ENCODE measurements at regions not wholly inside any gene's neighbourhood (a gene's known extent, or its start where the extent isn't known, plus 50 kb on each side); places are given as distances from the start of the nearest gene placed in this dataset.
A peak's percentile ranks its signal among the peaks of the same experiment; 100 is the strongest.
"Not testable (repeated sequence)": the region's sequence is repeated elsewhere in the genome, so short reads cannot be mapped to it uniquely, and the experiment has no call there.

DNA sequence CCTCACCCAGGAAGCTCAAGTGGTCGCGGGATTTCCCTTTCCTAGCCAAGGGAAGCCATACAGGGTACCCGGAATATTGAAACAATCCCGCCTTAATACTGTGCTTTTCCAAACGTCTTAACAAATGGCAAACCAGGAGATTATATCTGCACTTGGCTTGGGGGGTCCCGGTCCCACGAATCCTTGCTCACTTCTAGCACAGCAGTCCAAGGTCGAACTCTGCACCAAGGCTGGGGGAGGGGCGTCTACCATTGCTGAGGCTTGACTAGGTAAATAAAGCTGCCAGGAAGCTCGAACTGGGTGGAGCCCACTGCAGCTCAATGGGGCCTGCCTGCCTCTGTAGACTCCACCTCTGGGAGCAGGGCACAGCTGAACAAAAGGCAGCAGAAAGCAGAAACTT lies 1644.8 kb downstream of the PCDH9 start:
- no peak for DNase-seq

DNA sequence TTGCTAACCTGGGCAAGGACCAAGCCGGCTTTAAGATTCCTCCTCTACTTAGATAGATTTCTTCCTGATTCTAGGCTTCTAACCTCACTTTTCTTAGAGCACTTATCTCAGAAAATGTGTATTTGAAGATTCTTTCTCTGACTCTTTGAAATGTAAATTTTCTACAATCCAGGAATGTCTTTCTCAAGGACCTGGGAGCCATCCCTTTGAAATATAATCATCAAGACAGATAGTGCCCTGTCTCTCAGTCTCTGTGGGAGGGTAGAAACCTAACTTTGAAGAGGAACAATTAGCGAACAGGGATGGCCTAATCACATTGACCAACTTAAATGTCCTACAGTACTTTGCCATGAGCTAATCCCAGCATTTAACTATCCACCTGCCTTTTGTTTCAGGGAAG lies 1646.0 kb downstream of the PCDH9 start:
- DNase-seq = no peak

DNA sequence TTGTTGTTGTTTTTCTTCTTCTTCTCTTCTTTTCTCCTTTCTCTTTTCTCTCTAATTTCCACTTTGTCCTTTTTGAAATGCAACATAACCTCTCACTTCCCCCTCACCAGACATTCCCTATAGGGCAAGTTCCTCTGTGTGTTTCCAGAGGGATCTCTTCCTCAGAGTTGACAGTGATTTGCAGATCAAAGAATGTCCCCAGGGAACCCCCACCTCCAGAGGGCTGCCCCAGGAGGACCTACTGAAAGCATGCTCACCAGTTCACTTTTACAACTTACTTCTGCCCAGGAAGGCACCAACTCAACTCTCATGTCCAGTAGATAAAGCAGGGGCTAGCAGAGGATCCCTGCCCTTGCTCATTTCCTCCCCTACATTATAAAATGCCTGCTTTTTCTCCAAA lies 1648.0 kb downstream of the PCDH9 start:
- DNase-seq = no peak

DNA sequence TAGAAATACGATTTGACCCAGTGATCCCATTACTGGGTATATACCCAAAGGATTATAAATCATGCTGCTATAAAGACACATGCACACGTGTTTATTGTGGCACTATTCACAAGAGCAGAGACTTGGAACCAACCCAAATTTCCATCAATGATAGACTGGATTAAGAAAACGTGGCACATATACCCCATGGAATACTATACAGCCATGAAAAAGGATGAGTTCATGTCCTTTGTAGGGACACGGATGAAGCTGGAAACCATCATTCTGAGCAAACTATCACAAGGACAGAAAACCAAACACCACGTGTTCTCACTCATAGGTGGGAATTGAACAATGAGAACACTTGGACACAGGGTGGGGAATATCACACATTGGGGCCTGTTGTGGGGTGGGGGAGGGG lies 1665.6 kb downstream of the PCDH9 start:
- DNase-seq = not testable (repeated sequence)

DNA sequence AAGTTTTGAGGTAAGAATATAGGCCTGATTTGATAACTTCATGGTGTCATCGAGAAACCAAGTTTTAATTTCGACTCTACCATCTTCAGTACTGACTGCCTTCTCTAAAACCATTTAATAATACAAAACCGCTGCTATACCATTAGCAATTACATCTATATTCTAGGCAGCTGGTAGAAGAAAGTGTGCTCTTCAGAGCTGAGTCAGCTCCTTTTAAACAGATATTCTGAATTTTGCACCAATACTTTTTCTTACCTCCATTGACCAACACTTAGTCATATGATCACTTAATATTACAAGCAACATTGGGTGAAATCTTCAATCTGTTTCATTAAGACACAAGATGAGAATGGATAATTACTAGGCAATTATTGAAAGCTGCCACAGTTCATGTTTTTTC lies 1667.8 kb downstream of the PCDH9 start:
- DNase-seq = no peak

DNA sequence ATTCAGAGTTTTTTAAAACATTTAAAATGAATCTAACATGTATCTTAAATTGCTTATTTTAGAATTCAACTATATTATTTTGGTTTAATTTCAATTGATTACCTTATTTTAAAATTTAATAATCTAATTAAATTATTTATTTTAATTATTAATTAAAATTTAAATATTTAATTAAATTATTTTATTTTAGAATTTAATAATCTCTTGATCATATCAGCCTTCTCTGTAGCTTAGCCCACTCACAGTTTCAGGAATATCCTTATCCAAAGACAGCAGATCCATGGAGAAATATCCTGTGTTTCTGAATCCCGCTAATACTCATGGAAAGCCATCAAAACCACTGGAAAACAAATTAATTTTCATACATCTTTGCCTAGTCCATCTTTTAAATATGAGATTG lies 1669.2 kb downstream of the PCDH9 start:
- no peak for DNase-seq

DNA sequence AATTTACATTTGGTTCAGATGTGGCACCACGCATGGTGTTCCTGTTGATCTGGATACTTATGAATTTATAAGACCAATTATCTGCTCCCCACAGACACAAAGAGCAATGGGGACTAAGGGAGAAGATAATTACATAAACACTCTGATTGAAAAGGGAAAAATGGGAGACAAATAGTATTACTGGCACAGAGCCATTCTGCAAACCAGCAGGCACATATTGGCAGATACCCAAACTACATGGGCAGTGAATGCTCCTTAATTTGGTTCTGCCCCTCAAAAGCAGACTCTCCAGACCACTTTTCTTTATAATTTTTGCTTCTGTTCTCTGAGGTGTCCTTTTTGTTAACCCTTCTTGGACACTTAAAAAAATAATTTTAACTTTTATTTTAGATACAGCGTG lies 1674.2 kb downstream of the PCDH9 start:
- no peak for DNase-seq

DNA sequence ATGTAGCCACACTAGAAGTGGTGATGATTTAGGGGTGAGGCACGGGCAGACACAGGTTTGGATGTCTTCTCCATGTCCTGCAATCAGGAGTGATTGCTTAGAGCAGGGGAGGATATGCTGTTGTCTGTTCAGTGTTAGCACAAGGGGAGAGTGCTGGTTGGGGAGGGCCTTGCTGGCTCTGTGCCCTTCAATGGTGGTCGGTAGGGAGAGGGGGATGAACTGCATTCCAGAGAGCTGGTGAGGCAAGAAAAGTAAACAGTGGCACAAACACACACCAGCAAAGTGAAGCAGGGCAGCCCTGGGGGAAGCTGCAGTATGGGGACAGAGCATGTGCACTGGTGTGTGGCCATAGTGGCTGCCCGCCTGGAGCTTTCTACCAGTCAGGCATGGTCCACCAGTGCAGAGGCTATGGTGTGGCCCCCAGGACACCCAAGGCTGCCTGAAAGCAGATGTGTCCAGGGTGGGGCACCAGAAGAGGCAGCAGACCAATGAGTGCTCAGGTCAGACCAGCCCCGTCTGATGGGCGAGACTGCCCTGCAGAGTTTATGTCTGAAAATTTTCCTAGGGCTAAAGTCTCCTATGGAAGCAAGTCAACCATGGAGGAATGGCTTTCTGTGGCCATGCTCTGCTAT lies 1676.9 kb downstream of the PCDH9 start:
- DNase-seq = no peak

DNA sequence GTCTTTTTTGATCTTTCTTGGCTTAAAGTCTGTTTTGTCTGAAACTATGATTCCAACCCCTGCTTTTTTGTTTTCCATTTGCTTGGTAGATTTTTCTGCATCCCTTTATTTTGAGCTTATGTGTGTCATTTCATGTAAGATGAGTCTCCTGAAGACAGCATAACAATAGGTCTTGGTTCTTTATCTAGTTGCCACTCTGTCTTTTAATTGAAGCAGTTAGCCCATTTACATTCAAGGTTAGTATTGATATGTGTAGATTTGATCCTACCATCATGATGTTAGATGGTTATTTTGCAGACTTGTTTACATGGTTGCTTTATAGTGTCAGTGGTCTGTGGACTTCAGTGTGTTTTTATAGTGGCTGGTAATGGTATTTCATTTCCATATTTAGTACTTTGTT lies 1678.9 kb downstream of the PCDH9 start:
- DNase-seq = no peak

DNA sequence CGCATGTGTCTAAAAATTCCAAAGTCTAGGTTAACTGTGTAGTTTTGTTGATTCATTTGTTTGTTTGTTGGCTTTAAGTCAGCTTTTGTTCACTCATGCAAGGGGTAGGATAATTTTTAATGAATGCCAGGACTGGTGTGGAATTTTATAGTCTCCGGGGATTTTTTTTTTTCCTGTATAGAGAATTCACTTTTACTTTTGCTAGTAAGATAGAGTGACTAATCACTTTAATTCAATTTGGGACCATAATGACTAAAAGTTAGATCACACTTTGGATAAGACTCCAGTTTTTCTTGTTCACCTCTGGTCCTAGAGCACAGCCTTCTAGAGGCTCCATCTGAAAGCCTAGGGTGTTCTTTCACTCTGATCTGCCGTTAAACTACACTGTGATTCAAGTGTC lies 1690.0 kb downstream of the PCDH9 start:
- no peak for DNase-seq

DNA sequence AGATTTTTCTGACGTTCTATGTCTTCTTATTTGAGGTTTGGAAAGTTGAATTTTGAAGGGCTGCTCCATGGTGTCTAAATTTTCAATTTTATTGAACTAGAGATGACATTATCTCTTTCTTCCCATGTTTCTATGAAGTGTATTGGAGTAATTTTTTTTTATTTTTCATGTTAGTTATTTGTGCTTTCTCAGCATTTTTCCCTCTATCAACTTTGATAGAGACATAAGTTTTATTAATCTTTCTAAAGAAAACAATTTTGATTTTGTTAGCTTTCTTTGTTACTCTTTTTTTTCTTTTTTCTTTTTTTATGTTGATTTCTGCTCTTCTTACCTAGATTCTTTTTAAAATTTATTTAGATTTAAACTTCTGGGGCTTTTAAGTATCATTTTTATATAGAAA lies 1694.8 kb downstream of the PCDH9 start:
- DNase-seq = no peak

DNA sequence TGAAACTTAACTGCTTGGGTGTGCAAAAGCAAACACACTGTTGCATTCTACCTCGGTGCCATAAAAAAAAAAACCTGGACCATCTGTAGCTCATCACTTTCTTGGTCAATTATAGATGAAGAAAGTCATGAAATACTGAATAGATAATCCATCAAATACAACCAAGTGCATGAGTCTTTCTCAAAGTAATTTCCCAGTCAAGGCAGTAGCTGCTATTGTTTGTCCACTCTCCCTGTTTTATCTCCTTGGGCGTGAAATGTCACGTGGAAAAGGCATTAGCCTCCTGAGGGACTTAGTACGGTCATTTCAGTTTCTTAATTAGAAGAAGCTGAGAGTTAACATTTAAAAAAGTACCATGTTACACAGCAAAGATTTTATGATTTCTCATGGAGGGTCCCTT lies 1697.9 kb downstream of the PCDH9 start:
- no peak for DNase-seq

DNA sequence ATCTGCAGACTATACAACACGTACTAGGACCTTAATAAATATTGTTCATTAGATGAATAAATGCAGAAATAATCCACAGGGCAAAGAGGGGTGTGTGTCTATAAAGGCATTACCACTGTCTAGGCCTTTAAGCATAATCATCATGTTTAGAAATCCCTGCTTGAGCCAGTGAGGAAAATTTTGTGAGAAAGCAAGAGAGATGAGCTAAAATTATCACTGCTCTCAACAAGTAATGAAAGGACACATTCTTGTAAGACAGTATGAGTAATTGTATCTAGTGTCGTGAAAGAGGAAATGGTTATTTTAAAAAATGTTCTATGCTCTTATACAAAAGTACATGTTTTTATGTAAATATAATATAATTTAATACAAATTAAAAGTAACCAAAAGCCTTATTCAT lies 1699.4 kb downstream of the PCDH9 start:
- no peak for DNase-seq

DNA sequence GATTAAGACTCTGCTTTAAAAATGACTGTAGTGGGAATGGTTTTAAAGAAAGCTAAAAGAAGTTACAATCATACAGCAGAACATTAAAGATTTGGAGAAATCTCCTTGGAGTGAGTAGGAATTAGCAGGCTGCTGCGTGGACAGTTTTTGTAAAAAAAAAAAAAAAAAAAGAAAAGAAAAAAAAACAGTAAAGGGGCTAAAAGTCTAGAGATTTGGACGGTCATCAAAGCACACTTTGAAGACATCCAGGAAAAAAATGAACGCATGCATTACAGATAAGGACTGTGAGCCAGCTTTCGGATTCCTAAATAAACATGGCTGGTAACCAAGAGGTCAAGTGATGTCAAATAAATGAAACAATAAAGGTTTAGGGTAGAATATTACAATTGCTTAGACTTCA lies 1700.6 kb downstream of the PCDH9 start:
- DNase-seq = no peak

DNA sequence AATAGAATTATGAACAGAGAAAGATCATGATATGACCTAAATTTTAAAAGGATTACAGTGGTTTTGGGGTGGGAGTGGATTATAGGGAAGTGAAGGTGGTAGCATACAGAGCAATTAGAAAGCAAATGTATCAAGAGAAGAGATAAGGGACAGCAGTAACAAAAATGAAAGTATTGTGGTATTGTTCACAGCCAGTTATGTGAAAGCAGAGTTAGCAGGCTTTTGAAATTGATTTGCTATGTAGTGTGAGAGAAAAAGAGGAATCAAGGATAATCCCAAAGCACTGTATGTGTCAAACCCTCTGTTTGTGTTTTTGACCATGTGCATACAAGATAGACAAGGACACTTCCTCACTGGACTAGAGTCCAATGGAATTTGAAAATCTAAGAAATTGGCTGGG lies 1721.4 kb downstream of the PCDH9 start:
- peak; percentile 9 for DNase-seq

DNA sequence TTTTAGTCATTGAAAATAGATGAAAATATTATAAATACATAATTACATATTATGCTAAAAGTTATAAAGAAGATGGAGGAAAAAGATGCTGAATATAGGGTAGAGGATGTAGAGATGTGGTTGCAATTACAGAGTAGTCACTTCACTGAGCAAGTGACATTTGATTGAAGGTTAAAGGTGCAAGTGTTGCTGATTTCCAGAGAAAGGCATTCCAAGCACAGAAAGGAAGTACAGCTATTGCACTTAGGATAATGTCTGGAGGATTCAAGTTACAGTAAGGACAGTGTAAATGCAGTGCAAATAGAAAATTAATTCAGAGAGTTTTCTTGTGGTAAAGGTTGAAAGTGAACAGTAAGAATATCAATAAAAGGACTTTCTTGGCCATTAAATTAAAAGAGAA lies 1721.8 kb downstream of the PCDH9 start:
- DNase-seq = no peak

DNA sequence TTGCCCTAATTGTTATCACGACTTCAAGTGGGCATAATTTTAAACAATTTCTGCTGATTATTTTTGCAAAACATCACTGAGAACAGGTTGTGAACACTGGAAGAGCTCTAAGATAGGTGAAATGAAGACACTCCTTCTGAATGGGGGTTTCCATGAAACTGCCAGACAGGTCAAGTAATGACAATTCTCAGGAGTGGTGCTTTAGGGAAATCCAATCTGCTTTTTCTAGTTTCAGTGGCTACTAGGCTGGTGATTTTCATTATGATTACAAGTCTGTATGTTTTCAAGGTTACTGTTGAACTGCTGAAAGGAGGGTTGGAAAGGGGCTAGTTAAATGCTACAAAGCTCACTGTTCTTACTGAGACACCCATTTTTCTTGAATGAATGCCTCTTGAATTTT lies 1724.2 kb downstream of the PCDH9 start:
- no peak for DNase-seq

DNA sequence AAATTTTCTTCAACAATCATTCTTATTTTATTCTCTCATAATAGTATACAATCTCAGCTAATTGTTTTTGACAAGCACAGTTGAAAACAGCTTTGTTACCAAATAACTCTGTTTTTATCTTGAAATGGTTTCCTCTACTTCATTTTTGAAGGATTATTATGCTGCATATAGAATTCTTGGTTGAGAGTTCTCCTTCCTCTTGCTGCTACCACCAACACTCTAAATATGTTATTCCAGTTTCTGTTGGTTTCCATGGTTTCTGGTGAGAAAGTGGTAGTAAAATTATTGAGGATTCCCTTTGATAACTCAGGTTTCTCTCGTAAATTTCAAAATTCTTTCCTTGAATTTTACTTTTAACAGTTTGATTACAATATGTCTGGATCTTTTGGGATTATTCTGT lies 1725.9 kb downstream of the PCDH9 start:
- no peak for DNase-seq

DNA sequence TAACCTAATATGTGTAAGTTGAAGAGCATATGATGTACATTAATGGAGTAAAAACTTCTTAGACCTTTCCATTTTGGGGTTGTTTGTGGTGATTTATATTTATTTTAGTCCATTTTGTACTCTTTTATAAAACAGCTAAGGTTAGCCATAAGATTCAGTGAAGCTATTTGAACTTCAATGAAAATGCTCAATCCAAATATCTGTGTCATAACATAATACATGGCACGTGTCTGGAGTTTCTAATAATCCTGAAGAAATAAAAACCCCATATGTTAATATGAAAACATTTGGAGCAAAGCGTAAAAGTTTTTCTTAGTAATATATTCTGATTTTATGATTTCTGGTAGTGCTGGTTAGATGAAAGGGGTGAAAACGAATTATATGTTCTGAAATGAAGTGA lies 1729.7 kb downstream of the PCDH9 start:
- DNase-seq = no peak

DNA sequence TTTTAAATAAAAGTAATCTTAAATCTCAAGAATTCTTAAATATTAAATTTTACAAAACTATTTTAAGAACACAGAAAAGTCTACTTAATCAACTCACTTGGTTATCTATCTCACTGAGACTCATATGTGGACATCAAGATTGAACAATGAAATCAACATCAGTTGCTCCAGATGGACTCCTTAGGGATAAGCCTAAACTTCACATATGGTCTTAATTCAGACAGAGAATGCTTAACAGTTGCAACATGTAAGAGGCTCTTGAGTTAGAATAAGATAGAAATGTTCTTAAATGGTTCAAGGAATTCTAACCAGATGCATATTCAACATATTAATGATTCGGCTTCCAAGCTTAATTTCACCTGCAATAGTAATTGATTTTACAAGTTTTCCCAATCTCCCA lies 1730.9 kb downstream of the PCDH9 start:
- no peak for DNase-seq

DNA sequence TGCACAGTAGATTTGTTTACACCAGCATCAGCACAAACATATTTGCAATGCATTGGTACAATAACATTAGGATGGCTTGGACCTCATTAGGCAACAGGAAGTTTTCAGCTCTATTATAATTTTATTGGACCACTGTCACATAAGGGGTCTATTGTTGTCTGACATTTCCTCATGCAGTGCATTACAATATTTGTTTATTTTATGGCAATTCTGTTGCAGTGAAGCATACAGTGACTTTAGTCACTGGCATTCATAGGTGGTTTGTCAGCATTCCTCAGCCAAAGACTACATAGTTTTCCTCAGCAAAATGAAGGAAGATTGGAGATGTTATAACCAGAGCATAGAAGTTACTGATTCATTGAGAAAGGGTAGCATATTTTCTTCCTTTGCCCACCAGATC lies 1732.9 kb downstream of the PCDH9 start:
- DNase-seq = no peak

DNA sequence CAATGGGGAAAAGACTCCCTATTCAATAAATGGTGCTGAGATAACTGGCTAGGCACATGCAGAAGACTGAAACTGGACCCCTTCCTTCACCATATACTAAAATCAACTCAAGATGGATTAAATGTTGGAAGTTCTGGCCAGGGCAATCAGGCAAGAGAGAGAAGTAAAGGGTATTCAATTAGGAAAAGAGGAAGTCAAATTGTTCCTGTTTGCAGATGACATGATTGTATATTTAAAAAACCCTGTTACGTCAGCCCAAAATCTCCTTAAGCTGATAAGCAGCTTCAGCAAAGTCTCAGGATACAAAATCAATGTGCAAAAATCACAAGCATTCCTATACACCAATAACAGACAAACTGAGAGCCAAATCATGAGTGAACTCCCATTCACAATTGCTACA lies 1739.4 kb downstream of the PCDH9 start:
- DNase-seq = peak; percentile 17

DNA sequence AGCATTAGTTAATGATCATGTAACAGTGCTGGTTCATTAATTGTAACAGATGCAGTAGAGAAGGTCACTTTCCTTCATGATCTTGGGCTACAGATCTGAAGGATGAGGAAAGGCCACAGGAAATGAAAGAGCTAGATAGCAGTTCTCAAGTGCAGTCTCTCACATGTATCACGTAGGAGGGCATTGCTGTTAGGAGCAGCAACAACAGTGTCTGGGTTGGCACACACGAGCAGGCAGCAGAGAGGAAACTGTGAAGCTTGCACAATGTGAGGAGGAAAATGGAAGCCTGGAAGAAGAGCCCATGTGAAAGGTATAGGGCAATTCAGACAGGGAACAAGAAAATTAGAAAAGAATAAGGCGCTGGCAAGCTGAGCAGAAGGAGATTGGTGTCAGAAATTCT lies 1741.5 kb downstream of the PCDH9 start:
- DNase-seq = peak; percentile 7

DNA sequence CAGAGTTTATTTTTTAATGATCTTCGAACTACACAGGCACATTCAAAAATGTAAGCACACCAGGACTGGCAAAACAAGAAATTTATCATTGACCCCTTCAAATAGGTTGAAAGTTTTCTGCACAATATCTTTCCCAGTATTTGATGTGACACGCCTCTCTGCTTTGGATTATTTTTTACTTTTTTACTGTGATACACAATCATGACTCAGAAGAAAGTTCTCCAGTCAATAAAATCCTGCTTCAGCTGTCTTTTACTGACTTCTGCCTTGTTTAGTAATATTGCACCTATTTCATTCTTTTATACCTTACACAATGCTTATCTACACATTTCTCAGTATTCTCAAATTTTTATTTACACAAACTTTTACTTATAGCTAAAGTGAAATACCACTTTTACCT lies 1750.4 kb downstream of the PCDH9 start:
- no peak for DNase-seq

DNA sequence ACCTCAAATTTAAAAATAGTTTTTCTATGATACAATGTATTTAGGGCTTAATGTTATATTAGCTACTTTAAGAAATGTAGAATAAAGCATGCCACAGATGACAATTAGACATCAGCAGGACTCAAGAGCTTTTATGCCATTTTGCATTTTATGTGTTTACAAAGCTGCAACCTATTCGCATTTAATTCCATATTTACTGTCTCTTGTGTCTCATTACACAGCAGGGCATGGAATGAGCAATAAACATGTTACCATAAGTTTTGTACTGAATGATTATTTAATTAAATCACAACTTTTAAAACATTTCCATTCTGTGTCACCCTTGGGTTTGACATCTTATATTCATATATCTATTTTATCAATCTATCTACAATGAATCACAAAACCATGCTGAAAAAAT lies 1756.9 kb downstream of the PCDH9 start:
- no peak for DNase-seq

DNA sequence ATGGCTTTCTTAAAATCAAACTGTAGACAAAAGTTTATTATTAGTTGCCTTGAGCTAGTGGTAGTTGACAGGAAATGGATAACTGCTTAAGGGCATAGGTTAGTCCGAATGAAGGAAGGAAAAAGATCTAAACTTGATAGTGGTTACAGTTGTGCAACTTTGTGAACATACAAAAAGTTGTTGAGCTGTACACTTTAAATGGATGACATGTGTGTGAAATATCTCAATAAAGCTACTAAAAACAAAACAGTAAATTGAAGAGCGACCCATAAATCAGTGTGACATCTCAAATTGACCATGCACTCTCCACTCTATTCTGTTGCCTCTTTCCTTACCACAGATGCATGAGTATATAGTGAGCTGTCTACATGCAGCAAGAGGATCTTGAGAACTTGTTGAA lies 1757.8 kb downstream of the PCDH9 start:
- DNase-seq = peak; percentile 13
